Sigmoid colon (tissue), 4 donors: ENCODE measurements at regions not wholly inside any gene's neighbourhood (a gene's known extent, or its start where the extent isn't known, plus 50 kb on each side); places are given as distances from the start of the nearest gene placed in this dataset.

Experiments
- CTCF ChIP-seq, 4 experiments: fragments of 450-650 bp in 3 of 4; fragments of 200-600 bp in 1 of 4; IDR thresholded peaks; one replicate each; pipeline ENCODE4 v1.5.1; 2016 to 2019; ENCODE audit warnings: antibody characterized with exemption in 4 of 4, mild to moderate bottlenecking in 3 of 4, moderate library complexity in 2 of 4
- EP300 ChIP-seq, 4 donors: sonication (generic); formaldehyde crosslinking; IDR thresholded peaks; one replicate each; pipeline ENCODE4 v1.6.1; 2017; ENCODE audit warnings: antibody characterized with exemption in 4 of 4
- POLR2A ChIP-seq, 2 donors: fragments of 450-650 bp; IDR thresholded peaks; one replicate each; pipeline ENCODE4 v1.6.1; 2016; ENCODE audit warnings: antibody characterized with exemption in 2 of 2, mild to moderate bottlenecking in 2 of 2, moderate library complexity in 2 of 2

- TF ChIP-seq POLR2A (IDR thresholded peaks at IDR 0.05) = no peak
- no peak for TF ChIP-seq CTCF (IDR thresholded peaks at IDR 0.05)
- no peak for TF ChIP-seq EP300 (IDR thresholded peaks at IDR 0.05)
These were observed 168.9 kb upstream of the CENPW start for GRCh38 chr6:126170978-126171382.
